Panc1 (cell line): ENCODE measurements at regions not wholly inside any gene's neighbourhood (a gene's known extent, or its start where the extent isn't known, plus 50 kb on each side); places are given as distances from the start of the nearest gene placed in this dataset.

Source experiments
- POLR2AphosphoS5 ChIP-seq: IDR thresholded peaks from 2 replicates; pipeline ENCODE4 v1.6.1; 2012; ENCODE audit warnings: mild to moderate bottlenecking, low read depth, low read length, moderate library complexity
- SIN3A ChIP-seq: IDR thresholded peaks from 2 replicates; pipeline ENCODE4 v1.6.1; 2012; ENCODE audit warnings: low read depth, mild to moderate bottlenecking, low read length, moderate library complexity, borderline replicate concordance; ENCODE audit not compliant: insufficient read depth
- TCF7L2 ChIP-seq: IDR thresholded peaks from 2 replicates; pipeline ENCODE4 v1.6.1; 2011; ENCODE audit warnings: mild to moderate bottlenecking, low read depth, low read length, inconsistent platforms
- TF ChIP-seq, protein P1 (sequence below): fragments of 450-650 bp; IDR thresholded peaks from 2 replicates; pipeline ENCODE4 v1.5.1; 2017; ENCODE audit warnings: mild to moderate bottlenecking
- TF ChIP-seq, protein P2 (sequence below), 2 experiments: IDR thresholded peaks; 2 replicates each; pipeline ENCODE4 v1.6.1; 2011 to 2012; ENCODE audit warnings: low read depth in 2 of 2, control low read depth in 1 of 2, low read length in 1 of 2, mild to moderate bottlenecking in 1 of 2, moderate library complexity in 1 of 2; ENCODE audit not compliant: insufficient read depth in 1 of 2

DNA sequence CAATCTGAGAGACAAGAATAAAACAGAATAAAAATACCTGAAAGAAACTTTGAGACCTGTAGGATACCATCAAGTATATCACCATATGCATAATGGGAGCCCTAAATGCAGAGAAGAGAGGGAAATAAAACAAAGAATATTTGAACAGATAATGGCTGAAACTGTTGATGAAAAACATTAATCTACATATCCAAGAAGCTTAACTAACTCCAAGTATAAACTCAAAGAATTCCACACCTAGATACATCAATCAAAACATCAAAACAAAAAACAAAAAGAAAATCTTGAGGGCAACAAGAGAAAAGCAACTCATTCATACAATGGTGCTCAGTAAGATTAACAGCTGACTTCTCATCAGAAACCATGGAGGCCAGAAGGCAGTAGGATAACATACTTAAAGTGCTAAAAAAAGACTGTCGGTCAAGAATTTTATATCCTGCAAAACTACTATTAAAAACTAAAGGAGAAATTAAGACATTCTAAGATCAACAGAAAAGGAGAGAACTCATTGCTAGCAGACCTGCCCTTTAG, 101.6 kb downstream of the FOXD1 start:
- TF ChIP-seq, protein P1, sequence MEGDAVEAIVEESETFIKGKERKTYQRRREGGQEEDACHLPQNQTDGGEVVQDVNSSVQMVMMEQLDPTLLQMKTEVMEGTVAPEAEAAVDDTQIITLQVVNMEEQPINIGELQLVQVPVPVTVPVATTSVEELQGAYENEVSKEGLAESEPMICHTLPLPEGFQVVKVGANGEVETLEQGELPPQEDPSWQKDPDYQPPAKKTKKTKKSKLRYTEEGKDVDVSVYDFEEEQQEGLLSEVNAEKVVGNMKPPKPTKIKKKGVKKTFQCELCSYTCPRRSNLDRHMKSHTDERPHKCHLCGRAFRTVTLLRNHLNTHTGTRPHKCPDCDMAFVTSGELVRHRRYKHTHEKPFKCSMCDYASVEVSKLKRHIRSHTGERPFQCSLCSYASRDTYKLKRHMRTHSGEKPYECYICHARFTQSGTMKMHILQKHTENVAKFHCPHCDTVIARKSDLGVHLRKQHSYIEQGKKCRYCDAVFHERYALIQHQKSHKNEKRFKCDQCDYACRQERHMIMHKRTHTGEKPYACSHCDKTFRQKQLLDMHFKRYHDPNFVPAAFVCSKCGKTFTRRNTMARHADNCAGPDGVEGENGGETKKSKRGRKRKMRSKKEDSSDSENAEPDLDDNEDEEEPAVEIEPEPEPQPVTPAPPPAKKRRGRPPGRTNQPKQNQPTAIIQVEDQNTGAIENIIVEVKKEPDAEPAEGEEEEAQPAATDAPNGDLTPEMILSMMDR, result no peak
- TF ChIP-seq POLR2AphosphoS5, result no peak
- TF ChIP-seq, protein P2, sequence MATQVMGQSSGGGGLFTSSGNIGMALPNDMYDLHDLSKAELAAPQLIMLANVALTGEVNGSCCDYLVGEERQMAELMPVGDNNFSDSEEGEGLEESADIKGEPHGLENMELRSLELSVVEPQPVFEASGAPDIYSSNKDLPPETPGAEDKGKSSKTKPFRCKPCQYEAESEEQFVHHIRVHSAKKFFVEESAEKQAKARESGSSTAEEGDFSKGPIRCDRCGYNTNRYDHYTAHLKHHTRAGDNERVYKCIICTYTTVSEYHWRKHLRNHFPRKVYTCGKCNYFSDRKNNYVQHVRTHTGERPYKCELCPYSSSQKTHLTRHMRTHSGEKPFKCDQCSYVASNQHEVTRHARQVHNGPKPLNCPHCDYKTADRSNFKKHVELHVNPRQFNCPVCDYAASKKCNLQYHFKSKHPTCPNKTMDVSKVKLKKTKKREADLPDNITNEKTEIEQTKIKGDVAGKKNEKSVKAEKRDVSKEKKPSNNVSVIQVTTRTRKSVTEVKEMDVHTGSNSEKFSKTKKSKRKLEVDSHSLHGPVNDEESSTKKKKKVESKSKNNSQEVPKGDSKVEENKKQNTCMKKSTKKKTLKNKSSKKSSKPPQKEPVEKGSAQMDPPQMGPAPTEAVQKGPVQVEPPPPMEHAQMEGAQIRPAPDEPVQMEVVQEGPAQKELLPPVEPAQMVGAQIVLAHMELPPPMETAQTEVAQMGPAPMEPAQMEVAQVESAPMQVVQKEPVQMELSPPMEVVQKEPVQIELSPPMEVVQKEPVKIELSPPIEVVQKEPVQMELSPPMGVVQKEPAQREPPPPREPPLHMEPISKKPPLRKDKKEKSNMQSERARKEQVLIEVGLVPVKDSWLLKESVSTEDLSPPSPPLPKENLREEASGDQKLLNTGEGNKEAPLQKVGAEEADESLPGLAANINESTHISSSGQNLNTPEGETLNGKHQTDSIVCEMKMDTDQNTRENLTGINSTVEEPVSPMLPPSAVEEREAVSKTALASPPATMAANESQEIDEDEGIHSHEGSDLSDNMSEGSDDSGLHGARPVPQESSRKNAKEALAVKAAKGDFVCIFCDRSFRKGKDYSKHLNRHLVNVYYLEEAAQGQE (IDR thresholded peaks at IDR 0.05; ENCODE audit: insufficient read depth in 1 of 2, low read depth in 2 of 2, low read length in 1 of 2), result no peak
- TF ChIP-seq TCF7L2, result no peak
- no peak for TF ChIP-seq SIN3A
